Vagina (tissue), 2 donors: ENCODE measurements at regions not wholly inside any gene's neighbourhood (a gene's known extent, or its start where the extent isn't known, plus 50 kb on each side); places are given as distances from the start of the nearest gene placed in this dataset.

ENCODE experiments used
- POLR2A ChIP-seq, 2 donors: fragments of 450-650 bp; IDR thresholded peaks; one replicate each; pipeline ENCODE4 v1.6.1; 2017; ENCODE audit warnings: antibody characterized with exemption in 2 of 2, mild to moderate bottlenecking in 2 of 2, moderate library complexity in 2 of 2
- POLR2AphosphoS5 ChIP-seq, 2 donors: sonication (generic); formaldehyde crosslinking; IDR thresholded peaks; one replicate each; pipeline ENCODE4 v1.9.0; 2017; ENCODE audit warnings: antibody characterized with exemption in 2 of 2, mild to moderate bottlenecking in 2 of 2, low read depth in 1 of 2; ENCODE audit not compliant: insufficient read depth in 1 of 2

DNA sequence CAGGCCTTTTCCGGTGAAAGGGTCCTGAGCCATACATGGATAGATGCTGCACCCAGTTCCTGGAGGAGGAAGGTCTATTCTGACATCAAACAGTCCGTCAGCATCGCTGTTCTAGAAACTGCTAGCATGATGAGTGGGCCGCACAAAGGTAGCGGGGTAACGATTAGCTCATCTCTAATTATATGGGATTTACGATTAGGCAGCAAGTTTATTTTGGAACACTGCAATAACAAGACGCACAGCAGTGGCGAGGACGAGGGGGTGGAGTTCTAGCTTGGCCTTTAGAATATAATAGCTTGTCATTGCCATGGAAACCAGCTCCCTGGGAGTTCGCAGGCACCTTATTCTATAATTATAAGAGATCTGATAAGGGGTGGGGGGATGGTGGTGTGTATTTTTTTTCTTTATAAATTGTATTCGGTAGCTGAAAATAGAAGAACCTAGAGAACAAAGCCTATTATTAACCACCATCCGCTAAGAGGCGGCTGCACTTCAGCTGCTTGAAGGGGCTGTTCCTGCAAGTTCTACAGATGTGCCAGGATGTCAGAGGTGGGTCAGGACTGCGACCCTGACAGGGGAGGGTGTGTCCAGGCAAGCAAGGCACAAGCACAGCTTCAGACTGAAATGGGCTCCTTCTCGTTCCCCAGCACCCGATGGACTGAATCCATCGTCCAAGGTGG is 311.0 kb downstream of the AGTPBP1 start:
- TF ChIP-seq POLR2AphosphoS5 (IDR thresholded peaks at IDR 0.05; ENCODE audit: insufficient read depth in 1 of 2, low read depth in 1 of 2), result no peak
- no peak for TF ChIP-seq POLR2A (IDR thresholded peaks at IDR 0.05)
